ENCODE measurements at regions not wholly inside any gene's neighbourhood (a gene's known extent, or its start where the extent isn't known, plus 50 kb on each side); places are given as distances from the start of the nearest gene placed in this dataset.

DNA sequence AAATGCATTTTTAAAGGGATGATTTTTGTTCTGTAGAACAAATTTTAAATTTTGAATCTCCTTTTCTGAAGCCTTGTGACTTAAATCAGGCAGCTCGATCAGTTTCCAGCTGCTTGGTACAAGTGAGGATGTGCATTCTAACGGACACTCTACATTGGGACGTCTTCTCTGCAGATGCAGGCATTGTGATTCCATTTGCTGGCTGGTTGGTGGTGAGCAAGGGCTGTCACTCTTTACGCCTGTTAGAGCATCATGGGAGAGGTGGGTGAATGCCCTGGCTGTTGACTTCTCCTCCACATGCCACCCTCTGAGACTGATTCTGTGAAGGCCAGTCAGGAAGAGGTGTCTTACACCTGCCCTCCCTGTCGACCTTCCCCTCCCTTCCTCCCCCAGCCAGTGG lies 240.5 kb upstream of the RNF32 start:
- Histone ChIP-seq H3F3A (ENCODE audit: insufficient read depth) (no peaks in the 10 kb centered on the region), H3K36me3 (ENCODE audit: low read length) (no peaks in the 10 kb centered on the region), H3K9me3 (ENCODE audit: insufficient read depth, low read length) (no peaks in the 10 kb centered on the region), H3K4me3 (ENCODE audit: insufficient read depth, low read length, poor library complexity, severe bottlenecking) (no peak overlapping the region), H3K4me2 (ENCODE audit: low read depth, low read length, poor library complexity, severe bottlenecking) (no peak overlapping the region), H3K79me2 (ENCODE audit: insufficient read depth, low read length) (no peaks in the 10 kb centered on the region), H3K27me3 (ENCODE audit: low read length) (no peaks in the 10 kb centered on the region), H3K9ac (ENCODE audit: low read length) (no peak overlapping the region), H3K9me2 (replicated peaks; ENCODE audit: insufficient read depth, low read length) (no peaks in the 10 kb centered on the region), H4K20me1 (ENCODE audit: low read depth, low read length) (no peaks in the 10 kb centered on the region), H3K27ac (ENCODE audit: low read depth, low read length) (no peak overlapping the region), H2AFZ (ENCODE audit: low read depth, low read length, severe bottlenecking) (no peak overlapping the region)
- TF ChIP-seq, protein P1, sequence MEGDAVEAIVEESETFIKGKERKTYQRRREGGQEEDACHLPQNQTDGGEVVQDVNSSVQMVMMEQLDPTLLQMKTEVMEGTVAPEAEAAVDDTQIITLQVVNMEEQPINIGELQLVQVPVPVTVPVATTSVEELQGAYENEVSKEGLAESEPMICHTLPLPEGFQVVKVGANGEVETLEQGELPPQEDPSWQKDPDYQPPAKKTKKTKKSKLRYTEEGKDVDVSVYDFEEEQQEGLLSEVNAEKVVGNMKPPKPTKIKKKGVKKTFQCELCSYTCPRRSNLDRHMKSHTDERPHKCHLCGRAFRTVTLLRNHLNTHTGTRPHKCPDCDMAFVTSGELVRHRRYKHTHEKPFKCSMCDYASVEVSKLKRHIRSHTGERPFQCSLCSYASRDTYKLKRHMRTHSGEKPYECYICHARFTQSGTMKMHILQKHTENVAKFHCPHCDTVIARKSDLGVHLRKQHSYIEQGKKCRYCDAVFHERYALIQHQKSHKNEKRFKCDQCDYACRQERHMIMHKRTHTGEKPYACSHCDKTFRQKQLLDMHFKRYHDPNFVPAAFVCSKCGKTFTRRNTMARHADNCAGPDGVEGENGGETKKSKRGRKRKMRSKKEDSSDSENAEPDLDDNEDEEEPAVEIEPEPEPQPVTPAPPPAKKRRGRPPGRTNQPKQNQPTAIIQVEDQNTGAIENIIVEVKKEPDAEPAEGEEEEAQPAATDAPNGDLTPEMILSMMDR (IDR thresholded peaks at IDR 0.05; ENCODE audit: insufficient read depth, low read length, poor library complexity, severe bottlenecking), result no peak
- no peak for TF ChIP-seq EZH2phosphoT487 (conservative IDR thresholded peaks at IDR 0.05; ENCODE audit: low read length)

DNA sequence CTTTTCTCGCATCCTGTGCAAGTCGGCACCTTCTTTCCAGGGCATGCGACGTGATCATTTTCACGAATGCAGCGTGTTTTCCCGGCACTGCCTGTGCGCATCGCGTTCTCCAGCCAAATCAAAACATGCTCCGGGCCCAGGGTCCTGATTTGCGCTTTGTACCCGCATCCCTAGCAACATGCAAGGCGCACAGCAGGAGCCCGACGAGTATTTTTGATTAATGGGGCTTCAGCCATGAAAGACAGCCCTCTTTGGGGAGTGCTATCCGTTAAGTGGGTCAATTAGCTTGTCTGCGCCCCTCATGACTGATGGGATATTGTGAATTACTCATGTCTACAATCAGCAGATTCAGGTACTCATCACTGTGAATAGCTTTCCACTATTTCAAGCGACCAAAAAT lies 243.3 kb upstream of the RNF32 start:
- Histone ChIP-seq H2AFZ (ENCODE audit: low read depth, low read length, severe bottlenecking) (no peak overlapping the region), H3K79me2 (ENCODE audit: insufficient read depth, low read length) (no peaks in the 10 kb centered on the region), H4K20me1 (ENCODE audit: low read depth, low read length) (no peaks in the 10 kb centered on the region), H3K4me3 (ENCODE audit: insufficient read depth, low read length, poor library complexity, severe bottlenecking) (no peak overlapping the region), H3K4me2 (ENCODE audit: low read depth, low read length, poor library complexity, severe bottlenecking) (no peak overlapping the region), H3K36me3 (ENCODE audit: low read length) (no peaks in the 10 kb centered on the region), H3K27ac (ENCODE audit: low read depth, low read length) (no peak overlapping the region), H3K9me2 (replicated peaks; ENCODE audit: insufficient read depth, low read length) (no peaks in the 10 kb centered on the region), H3F3A (ENCODE audit: insufficient read depth) (no peaks in the 10 kb centered on the region), H3K9me3 (ENCODE audit: insufficient read depth, low read length) (no peaks in the 10 kb centered on the region), H3K27me3 (ENCODE audit: low read length) (no peaks in the 10 kb centered on the region), H3K9ac (ENCODE audit: low read length) (no peak overlapping the region)
- no peak for TF ChIP-seq EZH2phosphoT487 (conservative IDR thresholded peaks at IDR 0.05; ENCODE audit: low read length)
- TF ChIP-seq, protein P1 (IDR thresholded peaks at IDR 0.05; ENCODE audit: insufficient read depth, low read length, poor library complexity, severe bottlenecking), result no peak

DNA sequence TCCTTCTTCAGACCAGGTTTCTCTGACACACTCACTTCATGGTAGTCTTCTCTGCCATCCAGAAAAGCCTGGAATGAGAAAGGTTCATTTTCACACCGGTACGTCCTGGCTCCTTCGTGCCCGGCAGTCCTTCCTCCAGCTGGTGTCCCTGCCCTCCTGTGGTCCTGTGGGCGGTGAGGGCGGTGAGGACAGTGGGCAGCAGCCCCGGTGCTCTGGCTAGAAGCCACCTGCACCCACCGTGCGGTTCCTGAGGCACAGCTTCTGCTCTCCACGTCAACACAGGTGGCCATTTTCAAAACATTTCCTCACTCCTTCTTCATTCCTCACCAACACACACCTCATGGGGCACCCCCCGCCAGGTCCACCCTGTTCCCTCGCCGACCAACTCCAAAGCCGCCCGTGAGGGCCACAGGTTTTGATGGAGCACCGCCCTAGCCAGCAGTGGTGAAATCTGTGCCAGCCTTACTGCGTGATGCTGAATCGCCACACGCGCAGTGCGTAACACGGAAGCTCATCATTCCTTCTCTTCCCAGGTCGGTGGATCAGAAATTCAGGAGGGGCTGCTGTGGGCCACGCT lies 251.4 kb upstream of the RNF32 start:
- Histone ChIP-seq H3F3A (ENCODE audit: insufficient read depth) (no peaks in the 10 kb centered on the region), H3K27me3 (ENCODE audit: low read length) (no peaks in the 10 kb centered on the region), H3K36me3 (ENCODE audit: low read length) (no peaks in the 10 kb centered on the region), H3K9ac (ENCODE audit: low read length) (no peak overlapping the region), H3K4me3 (ENCODE audit: insufficient read depth, low read length, poor library complexity, severe bottlenecking) (no peak overlapping the region), H3K79me2 (ENCODE audit: insufficient read depth, low read length) (no peaks in the 10 kb centered on the region), H3K9me2 (replicated peaks; ENCODE audit: insufficient read depth, low read length) (no peaks in the 10 kb centered on the region), H3K4me2 (ENCODE audit: low read depth, low read length, poor library complexity, severe bottlenecking) (no peak overlapping the region), H3K9me3 (ENCODE audit: insufficient read depth, low read length) (no peaks in the 10 kb centered on the region), H4K20me1 (ENCODE audit: low read depth, low read length) (no peaks in the 10 kb centered on the region), H2AFZ (ENCODE audit: low read depth, low read length, severe bottlenecking) (no peak overlapping the region), H3K27ac (ENCODE audit: low read depth, low read length) (no peak overlapping the region)
- no peak for TF ChIP-seq EZH2phosphoT487 (conservative IDR thresholded peaks at IDR 0.05; ENCODE audit: low read length)
- TF ChIP-seq, protein P1 (IDR thresholded peaks at IDR 0.05; ENCODE audit: insufficient read depth, low read length, poor library complexity, severe bottlenecking), result no peak
